ENCODE measurements at regions not wholly inside any gene's neighbourhood (a gene's known extent, or its start where the extent isn't known, plus 50 kb on each side); places are given as distances from the start of the nearest gene placed in this dataset.

GRCh38 chr11:130601764-130602460 is 153.5 kb downstream of the ADAMTS15 start:
- TF ChIP-seq GABPA (IDR thresholded peaks at IDR 0.05 in 1 of 2, conservative IDR thresholded peaks at IDR 0.05 in 1 of 2) = no peak
- TF ChIP-seq RAD21 (IDR thresholded peaks at IDR 0.05) = no peak
- TF ChIP-seq SP1 (IDR thresholded peaks at IDR 0.05) = no peak
- TF ChIP-seq RXRA (IDR thresholded peaks at IDR 0.05) = no peak
- no peak for TF ChIP-seq JUND (IDR thresholded peaks at IDR 0.05)
- no peak for TF ChIP-seq FOXA2 (IDR thresholded peaks at IDR 0.05)
- TF ChIP-seq MAX (IDR thresholded peaks at IDR 0.05) = no peak
- TF ChIP-seq EGR1 (IDR thresholded peaks at IDR 0.05; ENCODE audit: low read depth in 2 of 2) = no peak
- no peak for TF ChIP-seq HNF4A (conservative IDR thresholded peaks at IDR 0.05)
- TF ChIP-seq YY1 (IDR thresholded peaks at IDR 0.05) = no peak
- no peak for TF ChIP-seq FOXA1 (IDR thresholded peaks at IDR 0.05)
- TF ChIP-seq, protein P1, sequence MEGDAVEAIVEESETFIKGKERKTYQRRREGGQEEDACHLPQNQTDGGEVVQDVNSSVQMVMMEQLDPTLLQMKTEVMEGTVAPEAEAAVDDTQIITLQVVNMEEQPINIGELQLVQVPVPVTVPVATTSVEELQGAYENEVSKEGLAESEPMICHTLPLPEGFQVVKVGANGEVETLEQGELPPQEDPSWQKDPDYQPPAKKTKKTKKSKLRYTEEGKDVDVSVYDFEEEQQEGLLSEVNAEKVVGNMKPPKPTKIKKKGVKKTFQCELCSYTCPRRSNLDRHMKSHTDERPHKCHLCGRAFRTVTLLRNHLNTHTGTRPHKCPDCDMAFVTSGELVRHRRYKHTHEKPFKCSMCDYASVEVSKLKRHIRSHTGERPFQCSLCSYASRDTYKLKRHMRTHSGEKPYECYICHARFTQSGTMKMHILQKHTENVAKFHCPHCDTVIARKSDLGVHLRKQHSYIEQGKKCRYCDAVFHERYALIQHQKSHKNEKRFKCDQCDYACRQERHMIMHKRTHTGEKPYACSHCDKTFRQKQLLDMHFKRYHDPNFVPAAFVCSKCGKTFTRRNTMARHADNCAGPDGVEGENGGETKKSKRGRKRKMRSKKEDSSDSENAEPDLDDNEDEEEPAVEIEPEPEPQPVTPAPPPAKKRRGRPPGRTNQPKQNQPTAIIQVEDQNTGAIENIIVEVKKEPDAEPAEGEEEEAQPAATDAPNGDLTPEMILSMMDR (IDR thresholded peaks at IDR 0.05; ENCODE audit: low read depth, low read length, missing input control) = no peak
- TF ChIP-seq NR2F2 (IDR thresholded peaks at IDR 0.05) = no peak
- TF ChIP-seq, protein P2, sequence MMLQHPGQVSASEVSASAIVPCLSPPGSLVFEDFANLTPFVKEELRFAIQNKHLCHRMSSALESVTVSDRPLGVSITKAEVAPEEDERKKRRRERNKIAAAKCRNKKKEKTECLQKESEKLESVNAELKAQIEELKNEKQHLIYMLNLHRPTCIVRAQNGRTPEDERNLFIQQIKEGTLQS (IDR thresholded peaks at IDR 0.05) = no peak
- TF ChIP-seq ZBTB33 (IDR thresholded peaks at IDR 0.05) = no peak
- no peak for TF ChIP-seq REST (IDR thresholded peaks at IDR 0.05)
- no peak overlapping the region for H3K27ac ChIP-seq (ENCODE audit: low read depth in 1 of 2, low read length in 2 of 2)
- peaks cover 0 to 3% (median 0%) of the 10 kb centered on the region in 4 donors for H3K27me3 ChIP-seq (ENCODE audit: control insufficient read depth in 4 of 4, insufficient read depth in 4 of 4, low read length in 3 of 4)
- H3K9me3 ChIP-seq (ENCODE audit: control insufficient read depth in 4 of 4, low read length in 3 of 4) = peaks cover 0 to 1% (median 0%) of the 10 kb centered on the region in 4 donors
- WGBS = 88% methylated on average over 16 of the region's 16 CpGs
- no peak overlapping the region for H3K9ac ChIP-seq (ENCODE audit: low read depth in 1 of 2, low read length in 2 of 2)
- DNase-seq (ENCODE audit: low spot score) = peak; percentile 21
- H3K4me3 ChIP-seq (ENCODE audit: low read depth in 1 of 3, low read length in 3 of 3) = no peak overlapping the region
- H3K36me3 ChIP-seq (ENCODE audit: control insufficient read depth in 4 of 4, insufficient read depth in 3 of 4, low read depth in 1 of 4, low read length in 3 of 4) = no peaks in the 10 kb centered on the region
- H3K4me1 ChIP-seq (ENCODE audit: control insufficient read depth in 4 of 4, insufficient read depth in 4 of 4, low read length in 3 of 4) = no peaks in the 10 kb centered on the region
